GM18511 (cell line): ENCODE measurements at regions not wholly inside any gene's neighbourhood (a gene's known extent, or its start where the extent isn't known, plus 50 kb on each side); places are given as distances from the start of the nearest gene placed in this dataset.
A peak's percentile ranks its signal among the peaks of the same experiment; 100 is the strongest.

Experiments used
- ATAC-seq: cut with Tn5 transposase; IDR thresholded peaks from one replicate; pipeline ENCODE4 v1.9.1; 2021; ENCODE audit warnings: mild to moderate bottlenecking, moderate library complexity; ENCODE audit not compliant: unreplicated experiment

DNA sequence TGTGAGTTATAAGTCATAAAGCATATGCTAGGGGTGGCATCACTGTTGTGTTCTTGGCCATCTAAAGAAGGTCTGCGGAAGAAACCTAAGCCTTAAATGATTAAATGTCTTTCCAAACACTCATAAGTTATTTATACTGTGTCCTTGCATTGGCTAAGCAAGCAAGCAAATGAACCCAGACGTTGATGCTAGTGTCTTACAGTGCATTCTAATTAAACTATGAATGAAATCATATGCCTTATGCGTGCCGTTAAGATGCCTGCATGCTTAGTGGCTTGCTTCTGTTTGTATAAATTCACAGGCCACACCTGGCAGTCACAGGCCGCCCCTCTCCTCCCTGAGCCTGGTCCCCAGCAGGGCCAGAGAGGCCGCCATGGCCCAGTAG lies 49.9 kb downstream of the RIN2 start:
- ATAC-seq: no peak

- no peak for ATAC-seq
These were observed 50.4 kb downstream of the RIN2 start for GRCh38 chr20:19808498-19808897.

DNA sequence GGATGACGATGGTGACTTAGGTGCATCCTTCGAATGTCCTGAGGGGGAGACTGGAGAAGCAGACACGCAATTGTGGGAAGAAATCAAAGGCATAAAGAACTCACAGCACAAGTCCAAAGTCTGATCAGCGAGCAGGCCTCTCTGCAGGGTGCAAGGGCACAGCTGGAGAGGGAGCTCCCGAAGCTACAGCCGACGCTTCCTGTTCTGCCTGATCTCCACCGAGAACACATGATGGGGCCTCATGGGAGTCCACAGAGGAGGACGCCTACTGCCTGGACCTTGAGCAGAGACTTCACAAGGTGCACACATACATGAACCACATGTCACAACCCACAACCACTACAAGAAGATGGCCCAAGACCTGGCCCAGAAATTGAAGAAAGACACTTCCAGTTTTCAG lies 51.4 kb downstream of the RIN2 start:
- no peak for ATAC-seq

DNA sequence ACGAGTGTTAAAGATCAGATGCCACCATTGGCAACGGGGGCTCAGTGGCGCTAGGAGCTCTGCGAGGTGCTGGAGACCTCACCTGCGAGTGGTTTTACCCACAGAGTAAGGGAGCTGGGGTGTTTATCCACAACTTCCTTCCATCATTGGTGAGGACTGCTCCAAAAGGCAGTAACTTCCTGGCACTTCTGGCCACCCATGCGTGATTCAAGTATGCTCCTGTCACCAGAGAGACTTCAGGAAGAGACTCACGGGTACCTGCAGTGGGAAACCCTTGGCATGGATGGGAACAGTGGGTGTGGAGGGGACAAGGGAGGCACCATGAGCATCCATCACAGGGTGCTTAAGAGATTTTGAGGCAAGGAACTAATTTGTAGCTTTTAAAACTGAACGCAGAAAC lies 53.2 kb downstream of the RIN2 start:
- no peak for ATAC-seq

GRCh38 chr20:19812056-19812455 lies 54.0 kb downstream of the RIN2 start:
- no peak for ATAC-seq

GRCh38 chr20:19812696-19813095 lies 54.6 kb downstream of the RIN2 start:
- no peak for ATAC-seq

GRCh38 chr20:19813846-19814640 lies 56.0 kb downstream of the RIN2 start:
- no peak for ATAC-seq

DNA sequence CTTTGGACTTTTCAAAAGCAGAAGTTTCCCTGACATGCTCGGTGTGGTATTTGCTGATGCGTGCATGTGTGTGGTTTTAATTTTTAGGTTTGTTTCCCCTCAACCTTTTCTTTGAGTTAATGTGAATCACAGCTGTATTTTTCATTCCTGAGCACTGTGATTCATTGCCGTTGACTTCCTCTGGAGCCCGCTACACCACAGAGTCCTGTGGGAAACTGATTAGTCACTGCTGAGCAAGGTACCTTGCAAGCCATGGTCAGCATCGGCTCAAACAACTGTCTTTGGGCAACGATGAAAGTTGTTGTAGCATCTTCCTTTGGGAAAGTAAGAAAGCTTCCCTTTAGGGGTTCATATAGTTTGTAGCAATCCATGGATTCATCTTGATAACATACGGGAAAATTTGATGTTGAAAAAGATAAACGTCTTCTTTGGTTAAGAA lies 57.5 kb downstream of the RIN2 start:
- no peak for ATAC-seq

DNA sequence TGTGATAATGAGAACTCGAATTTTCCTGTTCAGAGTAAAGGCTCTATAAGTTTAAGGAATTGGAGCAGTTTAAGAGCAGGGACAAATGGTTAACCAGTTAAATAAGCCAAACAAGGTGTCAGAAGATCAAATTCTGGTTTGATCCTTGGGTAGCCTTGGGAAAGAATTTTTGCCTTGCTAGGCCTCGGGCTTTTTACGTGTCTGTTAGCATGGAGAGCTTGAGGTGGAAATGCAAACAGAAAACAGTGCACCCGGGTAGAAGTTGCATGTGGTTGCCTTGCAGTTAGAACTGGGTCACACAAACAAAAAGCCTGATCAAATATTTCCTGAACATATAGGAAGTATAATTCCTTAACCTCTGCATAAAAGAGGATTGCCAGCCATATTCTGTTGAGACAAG lies 58.3 kb downstream of the RIN2 start:
- no peak for ATAC-seq

DNA sequence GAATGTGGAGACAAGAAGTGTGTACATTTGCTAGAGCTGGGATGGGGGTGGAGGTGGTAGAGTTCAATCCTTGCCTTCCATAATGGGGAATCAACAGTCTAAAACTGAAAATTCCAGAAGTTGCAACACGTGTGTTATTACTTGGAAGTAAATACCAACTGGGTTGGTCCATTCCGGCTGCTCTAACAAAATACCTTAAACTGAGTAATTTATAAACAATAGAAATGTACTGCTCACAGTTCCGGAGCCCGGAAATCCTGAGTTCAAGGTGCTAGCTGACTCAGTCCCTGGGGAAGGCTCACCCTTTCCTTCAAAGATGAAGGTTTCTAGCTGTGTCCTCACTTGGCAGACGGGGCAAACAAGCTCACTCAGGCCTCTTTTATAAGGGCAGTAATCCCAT lies 59.0 kb downstream of the RIN2 start:
- ATAC-seq: no peak

GRCh38 chr20:19819149-19819548 lies 61.1 kb downstream of the RIN2 start:
- ATAC-seq: no peak

DNA sequence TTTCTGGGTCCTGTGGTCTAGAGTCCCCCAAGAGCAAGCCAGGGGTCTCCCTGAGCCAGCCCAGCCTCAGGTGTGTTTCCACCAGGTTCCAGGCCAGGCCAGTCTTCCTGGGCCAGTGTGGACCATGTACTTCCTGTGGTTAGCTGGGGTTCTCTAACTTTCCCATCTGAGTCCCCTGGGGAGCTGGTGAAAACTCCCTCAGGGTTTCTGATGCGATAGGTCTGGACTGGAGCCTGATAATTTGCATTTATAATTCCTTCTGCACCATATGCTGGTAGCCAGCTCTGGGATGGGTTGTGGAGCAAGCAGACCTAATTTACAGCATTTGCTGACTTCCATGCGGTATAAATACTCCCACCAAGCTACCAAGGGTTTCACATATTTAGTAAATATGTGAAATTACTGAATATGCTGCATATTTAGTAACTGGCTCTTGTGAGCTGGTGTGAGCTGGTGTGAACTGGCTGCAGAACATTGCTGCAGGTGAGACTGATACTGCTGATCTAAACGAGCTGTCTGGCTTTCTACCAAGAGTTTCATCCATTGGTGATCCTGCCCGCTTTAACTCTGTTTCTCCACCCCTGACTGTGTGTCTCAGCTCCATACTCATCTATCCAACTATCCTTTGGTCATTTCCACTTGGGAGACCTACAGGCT lies 62.6 kb downstream of the RIN2 start:
- ATAC-seq: no peak

DNA sequence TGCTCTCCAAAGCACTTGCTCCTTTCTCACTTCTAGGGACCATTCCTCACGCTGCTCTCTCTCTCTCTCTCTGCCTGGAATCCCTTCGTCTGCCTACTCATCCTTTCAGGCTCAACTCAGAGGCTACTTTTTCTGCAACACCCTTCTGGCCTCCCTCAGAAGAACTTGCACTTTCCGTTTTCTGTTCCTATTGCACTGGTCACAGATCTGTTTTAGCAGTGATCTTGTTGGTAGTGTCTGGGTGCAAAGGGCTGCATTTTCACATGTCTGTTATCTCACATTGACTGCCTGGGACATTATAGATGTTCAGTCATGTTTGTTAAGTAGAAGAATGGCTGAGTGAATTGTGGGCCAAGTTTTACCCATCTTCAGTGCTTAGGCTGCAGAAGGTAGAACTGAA lies 63.5 kb downstream of the RIN2 start:
- no peak for ATAC-seq

DNA sequence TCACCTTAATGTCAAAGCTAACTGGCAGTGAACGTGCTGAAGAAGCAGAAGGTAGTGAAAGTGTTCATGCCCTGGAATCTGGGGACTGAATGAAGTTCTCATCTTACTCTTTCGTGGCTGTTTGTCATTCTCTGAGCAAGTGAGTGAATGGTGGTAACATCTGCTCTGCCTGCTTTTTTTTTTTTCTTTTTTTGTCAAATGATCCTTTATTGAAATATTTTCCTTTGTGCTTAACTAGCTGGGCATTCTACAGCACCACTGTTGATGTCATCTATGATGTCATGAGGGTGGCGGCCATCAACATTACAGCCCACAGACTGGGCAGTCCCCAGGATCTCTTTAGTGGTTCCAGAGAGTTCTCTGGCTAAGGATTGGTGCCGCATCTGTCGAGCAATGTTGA lies 65.2 kb downstream of the RIN2 start:
- ATAC-seq: no peak

GRCh38 chr20:19823971-19824370 lies 65.9 kb downstream of the RIN2 start:
- no peak for ATAC-seq

DNA sequence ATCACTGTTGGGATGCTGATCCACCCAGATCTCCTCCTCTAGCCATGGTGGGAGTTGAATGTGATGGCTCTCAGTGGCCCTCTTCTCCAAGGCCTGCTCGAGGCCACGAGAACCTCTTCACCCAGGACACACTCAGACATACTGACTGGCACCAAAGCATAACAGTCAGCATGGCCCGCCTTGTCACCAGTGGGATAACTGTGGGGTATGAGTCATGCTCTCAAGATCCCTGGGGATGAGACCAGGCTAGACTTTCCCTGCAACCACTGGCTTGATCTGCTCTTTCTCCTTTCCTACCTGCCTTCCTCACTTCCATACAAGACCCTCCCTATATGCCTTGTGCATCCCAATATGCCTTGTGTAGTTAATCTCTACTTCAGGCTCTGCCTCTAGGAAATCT lies 66.8 kb downstream of the RIN2 start:
- ATAC-seq: no peak

DNA sequence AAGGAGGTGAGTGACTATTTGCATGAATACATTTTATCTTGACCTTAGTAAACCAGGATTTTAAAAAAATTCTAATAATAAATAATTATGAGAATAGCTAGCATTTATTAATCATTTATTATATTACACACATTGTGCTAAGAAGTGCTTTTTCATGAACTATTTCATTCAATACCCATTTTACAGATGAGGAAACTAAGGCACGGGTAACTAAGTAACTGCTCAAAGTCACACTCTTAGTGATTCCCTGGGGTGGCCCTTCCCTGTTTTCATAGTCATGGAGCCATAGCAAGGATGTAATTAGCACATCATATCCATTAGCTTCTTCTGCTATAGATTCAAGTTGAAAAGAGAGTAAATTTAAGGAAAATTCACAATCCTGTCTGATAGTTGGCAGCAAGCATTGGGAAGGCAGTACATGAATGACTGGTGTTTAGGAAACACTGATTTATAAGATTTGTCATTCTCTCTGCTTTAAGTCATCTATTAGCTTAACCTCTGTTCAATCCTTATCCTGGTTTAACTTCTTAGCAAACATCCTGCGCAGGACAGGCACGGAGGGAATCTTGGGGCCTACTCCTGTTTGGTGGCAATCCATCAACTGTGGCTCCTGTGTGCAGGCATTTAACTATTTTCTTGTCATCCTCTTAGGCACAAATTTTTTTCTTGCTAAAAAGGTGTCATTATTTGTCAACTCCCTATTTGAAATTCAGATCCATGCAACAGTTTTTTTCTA lies 68.3 kb downstream of the RIN2 start:
- ATAC-seq: no peak

DNA sequence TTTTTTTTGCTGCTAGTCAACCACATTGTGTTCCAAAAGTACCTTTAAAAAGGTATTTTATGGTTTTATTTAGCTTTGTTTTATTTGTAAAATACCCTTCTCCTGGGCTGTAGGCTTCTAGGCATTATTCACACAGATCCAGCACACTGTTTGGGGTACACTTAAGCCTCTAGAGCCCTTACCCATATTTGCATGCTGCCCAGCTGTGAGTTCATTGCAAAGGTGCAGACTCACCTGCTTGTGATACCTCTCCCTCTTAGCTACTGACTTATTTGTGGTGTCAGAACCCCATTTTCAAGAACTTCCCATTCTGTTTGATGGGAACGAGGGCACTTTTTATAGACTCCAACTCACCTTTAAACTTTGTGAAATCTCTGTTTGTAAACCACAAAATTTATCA lies 69.8 kb downstream of the RIN2 start:
- peak; percentile 39 for ATAC-seq

- peak; percentile 98 for ATAC-seq
These were observed 70.2 kb downstream of the RIN2 start for GRCh38 chr20:19828232-19828631.

DNA sequence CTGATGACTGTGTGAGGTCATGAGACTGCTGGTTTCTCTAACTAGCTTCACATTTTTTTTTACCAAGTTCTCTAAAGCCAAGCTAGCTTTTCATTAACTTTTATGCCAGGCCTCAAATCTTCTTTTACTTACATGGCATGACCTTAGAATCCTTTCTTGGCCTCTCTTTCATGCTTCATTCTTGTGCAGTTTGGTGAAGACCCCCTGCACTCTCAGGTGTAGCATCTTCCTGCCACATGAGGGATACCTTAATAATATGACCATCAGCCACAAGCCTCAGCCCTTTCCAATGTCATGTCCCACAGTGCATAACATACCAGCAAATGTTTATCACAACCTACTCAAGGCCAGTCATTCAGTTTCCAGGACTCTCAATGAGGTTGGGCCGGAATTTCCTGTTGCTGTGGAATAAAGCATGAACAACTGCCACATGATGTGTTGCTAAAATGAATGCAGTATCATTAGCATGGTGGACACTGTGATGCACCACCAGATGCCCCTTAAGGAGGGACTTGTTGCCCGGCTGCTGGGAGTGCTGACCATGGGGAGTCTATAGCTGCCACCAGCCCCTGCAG lies 72.2 kb downstream of the RIN2 start:
- no peak for ATAC-seq

DNA sequence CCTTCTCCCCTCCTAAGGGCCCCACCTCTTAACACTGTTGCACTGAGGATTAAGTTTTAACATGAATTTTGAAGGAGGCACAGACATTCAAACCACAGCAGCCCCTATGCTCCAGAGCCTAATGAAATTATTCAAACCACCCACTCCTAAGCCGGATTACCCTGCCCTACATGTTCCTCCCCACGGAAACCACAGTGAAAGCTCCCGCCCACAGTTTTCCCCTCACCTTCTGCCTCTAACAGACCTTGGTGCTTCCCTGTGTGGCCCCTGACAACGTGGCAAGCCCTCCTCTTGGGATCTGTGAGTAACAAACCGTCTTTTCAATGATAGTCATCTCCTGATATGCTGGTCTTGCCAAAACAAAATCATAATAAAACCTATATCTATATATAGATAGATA lies 74.8 kb downstream of the RIN2 start:
- no peak for ATAC-seq

DNA sequence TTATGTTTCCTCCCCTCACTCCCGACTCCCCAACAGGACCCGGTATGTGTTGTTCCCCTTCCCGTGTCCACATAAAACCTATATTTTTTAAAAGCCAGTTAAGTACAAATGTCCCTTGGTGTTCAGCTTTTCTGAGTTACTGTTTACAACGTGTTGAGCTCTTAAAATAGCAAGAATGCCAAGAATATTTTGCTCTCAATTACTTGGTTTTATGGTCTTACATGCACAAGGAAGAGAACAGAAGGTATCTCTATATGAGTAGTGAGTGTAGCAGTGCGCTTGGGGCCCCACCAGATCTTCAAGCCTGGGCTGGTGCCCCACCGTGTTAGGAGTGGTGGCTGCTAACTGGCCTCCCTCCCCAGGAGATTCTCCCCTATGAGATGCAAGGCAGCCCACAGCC lies 75.3 kb downstream of the RIN2 start:
- no peak for ATAC-seq
